ENCODE measurements at regions not wholly inside any gene's neighbourhood (a gene's known extent, or its start where the extent isn't known, plus 50 kb on each side); places are given as distances from the start of the nearest gene placed in this dataset.

- CTCF ChIA-PET = no interaction called here
- POLR2A ChIA-PET = no interaction called here
- TF ChIP-seq CTCF (IDR thresholded peaks at IDR 0.05; ENCODE audit: low read depth, low read length) = no peak
Measured at GRCh38 chr5:143953851-143954250, 141.9 kb downstream of the HMHB1 start.

GRCh38 chr5:143955141-143955540 is 143.2 kb downstream of the HMHB1 start:
- ChIA-PET CTCF (interaction anchor here (0.8 kb wide), 1 partner anchor 312 kb away, joined by 3 read pairs; no protein-coding TSS in a partner anchor), POLR2A (no interaction called here)
- TF ChIP-seq CTCF (IDR thresholded peaks at IDR 0.05; ENCODE audit: low read depth, low read length) = no peak
- Histone ChIP-seq H3K27ac (ENCODE audit: low read depth, low read length) (no peak overlapping the region), H3K27me3 (ENCODE audit: control insufficient read depth, insufficient read depth, low read length) (no peaks in the 10 kb centered on the region), H3K4me3 (ENCODE audit: low read depth, low read length) (no peak overlapping the region), H3K9me3 (ENCODE audit: control insufficient read depth, insufficient read depth, low read length) (no peaks in the 10 kb centered on the region)
- DNase-seq (ENCODE audit: low read depth, low spot score) = no peak

More at GRCh38 chr5:143953851-143954250, 141.9 kb downstream of the HMHB1 start:
- no peak overlapping the region for H3K27ac ChIP-seq (ENCODE audit: low read depth, low read length)
- H3K4me3 ChIP-seq (ENCODE audit: low read depth, low read length) = no peak overlapping the region
- H3K27me3 ChIP-seq (ENCODE audit: control insufficient read depth, insufficient read depth, low read length) = no peaks in the 10 kb centered on the region
- DNase-seq (ENCODE audit: low read depth, low spot score) = no peak
- H3K9me3 ChIP-seq (ENCODE audit: control insufficient read depth, insufficient read depth, low read length) = no peaks in the 10 kb centered on the region

GRCh38 chr5:143957455-143957854 is 145.5 kb downstream of the HMHB1 start:
- ChIA-PET CTCF (interaction anchor here (0.6 kb wide), 1 partner anchor 129 kb away, joined by 3 read pairs; no protein-coding TSS in a partner anchor), POLR2A (no interaction called here)

GRCh38 chr5:143962201-143962600 is 150.2 kb downstream of the HMHB1 start:
- Histone ChIP-seq H3K9me3 (ENCODE audit: control insufficient read depth, insufficient read depth, low read length) (no peaks in the 10 kb centered on the region), H3K4me3 (ENCODE audit: low read depth, low read length) (no peak overlapping the region), H3K27ac (ENCODE audit: low read depth, low read length) (no peak overlapping the region), H3K27me3 (ENCODE audit: control insufficient read depth, insufficient read depth, low read length) (no peaks in the 10 kb centered on the region)
- DNase-seq (ENCODE audit: low read depth, low spot score) = no peak
- ChIA-PET POLR2A (no interaction called here), CTCF (no interaction called here)
- no peak for TF ChIP-seq CTCF (IDR thresholded peaks at IDR 0.05; ENCODE audit: low read depth, low read length)

More at GRCh38 chr5:143957455-143957854, 145.5 kb downstream of the HMHB1 start:
- H3K27me3 ChIP-seq (ENCODE audit: control insufficient read depth, insufficient read depth, low read length) = no peaks in the 10 kb centered on the region
- no peak overlapping the region for H3K27ac ChIP-seq (ENCODE audit: low read depth, low read length)
- no peaks in the 10 kb centered on the region for H3K9me3 ChIP-seq (ENCODE audit: control insufficient read depth, insufficient read depth, low read length)
- H3K4me3 ChIP-seq (ENCODE audit: low read depth, low read length) = no peak overlapping the region
- DNase-seq (ENCODE audit: low read depth, low spot score) = no peak
- peak; percentile 43 for TF ChIP-seq CTCF (IDR thresholded peaks at IDR 0.05; ENCODE audit: low read depth, low read length)

- no peak overlapping the region for H3K4me3 ChIP-seq (ENCODE audit: low read depth, low read length)
- TF ChIP-seq CTCF (IDR thresholded peaks at IDR 0.05; ENCODE audit: low read depth, low read length) = no peak
Measured at GRCh38 chr5:143964919-143965318, 153.0 kb downstream of the HMHB1 start.

More at GRCh38 chr5:143964919-143965318, 153.0 kb downstream of the HMHB1 start:
- H3K27ac ChIP-seq (ENCODE audit: low read depth, low read length) = no peak overlapping the region
- ChIA-PET CTCF (no interaction called here), POLR2A (no interaction called here)
- peak; percentile 7 for DNase-seq (ENCODE audit: low read depth, low spot score)
- no peaks in the 10 kb centered on the region for H3K9me3 ChIP-seq (ENCODE audit: control insufficient read depth, insufficient read depth, low read length)
- no peaks in the 10 kb centered on the region for H3K27me3 ChIP-seq (ENCODE audit: control insufficient read depth, insufficient read depth, low read length)

Data from AG04450 (cell line).